ENCODE measurements at regions not wholly inside any gene's neighbourhood (a gene's known extent, or its start where the extent isn't known, plus 50 kb on each side); places are given as distances from the start of the nearest gene placed in this dataset.
"Not testable (repeated sequence)": the region's sequence is repeated elsewhere in the genome, so short reads cannot be mapped to it uniquely, and the experiment has no call there.

GRCh38 chr7:106442476-106442875, 157.7 kb upstream of the NAMPT start:
- Histone ChIP-seq H3K9me2 (ENCODE audit: insufficient read depth) (0 out of 2 replicates have a peak, but pooled peaks cover 4% of the 10 kb centered on the region), H4K20me1 (ENCODE audit: insufficient read depth) (no peaks in the 10 kb centered on the region), H3K4me1 (ENCODE audit: control insufficient read depth in 1 of 2, insufficient read depth in 2 of 2, low read length in 2 of 2) (no peaks in the 10 kb centered on the region), H3K4me3 (replicated peaks in 1 of 2; ENCODE audit: low read depth in 1 of 2, low read length in 2 of 2) (no peak overlapping the region), H3K79me2 (ENCODE audit: insufficient read depth, low read length) (no peaks in the 10 kb centered on the region), H2AFZ (ENCODE audit: low read depth, low read length, poor library complexity, severe bottlenecking) (no peak overlapping the region), H3K9ac (ENCODE audit: low read length) (no peak overlapping the region), H3K27me3 (ENCODE audit: insufficient read depth, low read length) (no peaks in the 10 kb centered on the region), H3K4me2 (ENCODE audit: low read length) (no peak overlapping the region), H3K36me3 (ENCODE audit: control insufficient read depth in 1 of 2, insufficient read depth in 2 of 2, low read length in 2 of 2) (no peaks in the 10 kb centered on the region), H3K9me3 (ENCODE audit: control insufficient read depth in 1 of 2, insufficient read depth in 1 of 2, low read depth in 1 of 2, low read length in 2 of 2) (no peaks in the 10 kb centered on the region), H3K27ac (ENCODE audit: low read depth, low read length) (no peak overlapping the region)
- no peak for ATAC-seq
- CTCF ChIA-PET = no interaction called here
- TF ChIP-seq SRF (IDR thresholded peaks at IDR 0.05; ENCODE audit: low read depth) = no peak
- TF ChIP-seq CEBPB (IDR thresholded peaks at IDR 0.05; ENCODE audit: low read depth) = no peak
- no peak for TF ChIP-seq CBX3 (IDR thresholded peaks at IDR 0.05; ENCODE audit: low read depth)
- RAD21 ChIA-PET (ENCODE audit: low non-redundant PET in 1 of 2, low total read pairs in 2 of 2, uncharacterized antibody in 2 of 2, unreplicated experiment in 2 of 2) = no interaction called here
- POLR2A ChIA-PET = no interaction called here
- intact Hi-C loops (cut with micrococcal nuclease) = no loop called here
- no peak for DNase-seq (ENCODE audit: low read depth, low spot score)
- no TSS peak for BruUV-seq (replicated peaks)

- RAD21 ChIA-PET (ENCODE audit: low non-redundant PET in 1 of 2, low total read pairs in 2 of 2, uncharacterized antibody in 2 of 2, unreplicated experiment in 2 of 2); H3K27me3 ChIP-seq (ENCODE audit: insufficient read depth, low read length); H3K4me3 ChIP-seq (replicated peaks in 1 of 2; ENCODE audit: low read depth in 1 of 2, low read length in 2 of 2); H3K9me3 ChIP-seq (ENCODE audit: control insufficient read depth in 1 of 2, insufficient read depth in 1 of 2, low read depth in 1 of 2, low read length in 2 of 2); H2AFZ ChIP-seq (ENCODE audit: low read depth, low read length, poor library complexity, severe bottlenecking); BruUV-seq (replicated peaks); H3K9ac ChIP-seq (ENCODE audit: low read length); H3K4me1 ChIP-seq (ENCODE audit: control insufficient read depth in 1 of 2, insufficient read depth in 2 of 2, low read length in 2 of 2); H3K79me2 ChIP-seq (ENCODE audit: insufficient read depth, low read length); H3K9me2 ChIP-seq (ENCODE audit: insufficient read depth); DNase-seq (ENCODE audit: low read depth, low spot score); H3K36me3 ChIP-seq (ENCODE audit: control insufficient read depth in 1 of 2, insufficient read depth in 2 of 2, low read length in 2 of 2); POLR2A ChIA-PET; CTCF ChIA-PET; H3K4me2 ChIP-seq (ENCODE audit: low read length); H3K27ac ChIP-seq (ENCODE audit: low read depth, low read length); ATAC-seq; H4K20me1 ChIP-seq (ENCODE audit: insufficient read depth); intact Hi-C loops (cut with micrococcal nuclease): not testable (repeated sequence)
These were observed 156.6 kb upstream of the NAMPT start for GRCh38 chr7:106441343-106441742.

- H3K9me3 ChIP-seq (ENCODE audit: control insufficient read depth in 1 of 2, insufficient read depth in 1 of 2, low read depth in 1 of 2, low read length in 2 of 2); H3K9ac ChIP-seq (ENCODE audit: low read length); H3K79me2 ChIP-seq (ENCODE audit: insufficient read depth, low read length); ATAC-seq; CTCF ChIA-PET; RAD21 ChIA-PET (ENCODE audit: low non-redundant PET in 1 of 2, low total read pairs in 2 of 2, uncharacterized antibody in 2 of 2, unreplicated experiment in 2 of 2); H3K4me3 ChIP-seq (replicated peaks in 1 of 2; ENCODE audit: low read depth in 1 of 2, low read length in 2 of 2); intact Hi-C loops (cut with micrococcal nuclease); H3K4me1 ChIP-seq (ENCODE audit: control insufficient read depth in 1 of 2, insufficient read depth in 2 of 2, low read length in 2 of 2); H4K20me1 ChIP-seq (ENCODE audit: insufficient read depth); H3K9me2 ChIP-seq (ENCODE audit: insufficient read depth); H3K27me3 ChIP-seq (ENCODE audit: insufficient read depth, low read length); DNase-seq (ENCODE audit: low read depth, low spot score); H3K36me3 ChIP-seq (ENCODE audit: control insufficient read depth in 1 of 2, insufficient read depth in 2 of 2, low read length in 2 of 2); H3K27ac ChIP-seq (ENCODE audit: low read depth, low read length); H3K4me2 ChIP-seq (ENCODE audit: low read length); POLR2A ChIA-PET; H2AFZ ChIP-seq (ENCODE audit: low read depth, low read length, poor library complexity, severe bottlenecking); BruUV-seq (replicated peaks): not testable (repeated sequence)
These were observed 152.2 kb upstream of the NAMPT start for GRCh38 chr7:106436933-106437332.

Measured in HCT116 (cell line).